GM12891 (cell line): ENCODE measurements at regions not wholly inside any gene's neighbourhood (a gene's known extent, or its start where the extent isn't known, plus 50 kb on each side); places are given as distances from the start of the nearest gene placed in this dataset.

Experiments
- DNase-seq: peaks from one replicate; pipeline ENCODE4 v3.0.0; 2011; ENCODE audit warnings: low spot score; ENCODE audit not compliant: insufficient read length
- FAIRE-seq: peaks from 2 replicates; lab custom pipeline; 2011; peaks lifted over from hg19 to GRCh38; lab: Jason Lieb, UNC
- PAX5 ChIP-seq: IDR thresholded peaks from 2 replicates; pipeline ENCODE4 v1.6.1; 2011; ENCODE audit warnings: low read length, moderate library complexity, mild to moderate bottlenecking; ENCODE audit not compliant: insufficient read depth, severe bottlenecking
- POLR2A ChIP-seq: IDR thresholded peaks from 2 replicates; pipeline ENCODE4 v1.6.1; 2011; ENCODE audit warnings: low read depth, low read length, control low read depth
- POLR2AphosphoS5 ChIP-seq: IDR thresholded peaks from 2 replicates; pipeline ENCODE4 v1.6.1; 2011; ENCODE audit warnings: low read depth, low read length, control low read depth
- POU2F2 ChIP-seq: IDR thresholded peaks from 2 replicates; pipeline ENCODE4 v1.6.1; 2011; ENCODE audit warnings: low read depth, mild to moderate bottlenecking, control low read depth, low read length, moderate library complexity
- SPI1 ChIP-seq: IDR thresholded peaks from 2 replicates; pipeline ENCODE4 v1.6.1; 2011; ENCODE audit warnings: low read depth, low read length, control low read depth
- TAF1 ChIP-seq: IDR thresholded peaks from 2 replicates; pipeline ENCODE4 v1.6.1; 2011; ENCODE audit warnings: low read depth, low read length, control low read depth

DNA sequence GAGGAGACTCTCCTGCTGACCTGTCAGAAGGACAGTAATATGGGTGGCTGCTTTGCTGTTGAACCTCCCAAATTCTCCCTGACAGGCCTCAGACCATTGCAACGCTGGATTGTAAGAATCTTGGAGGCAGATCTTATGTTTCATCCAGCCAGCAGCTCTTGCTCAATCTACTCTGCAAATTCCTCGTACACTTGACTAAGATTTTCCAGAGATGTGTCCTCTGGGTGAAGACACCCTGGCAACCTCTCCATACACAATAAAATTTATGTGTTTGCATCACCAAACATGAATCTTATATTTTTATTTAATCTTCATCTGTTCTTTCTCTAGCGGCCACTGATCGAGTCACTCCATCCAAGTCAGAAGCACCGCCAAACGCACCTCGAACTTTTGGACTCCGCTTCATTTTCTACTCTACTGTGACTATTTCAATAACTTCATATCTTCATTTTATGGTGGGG, 623.1 kb downstream of the ACTR3B start:
- FAIRE-seq: no peak

DNA sequence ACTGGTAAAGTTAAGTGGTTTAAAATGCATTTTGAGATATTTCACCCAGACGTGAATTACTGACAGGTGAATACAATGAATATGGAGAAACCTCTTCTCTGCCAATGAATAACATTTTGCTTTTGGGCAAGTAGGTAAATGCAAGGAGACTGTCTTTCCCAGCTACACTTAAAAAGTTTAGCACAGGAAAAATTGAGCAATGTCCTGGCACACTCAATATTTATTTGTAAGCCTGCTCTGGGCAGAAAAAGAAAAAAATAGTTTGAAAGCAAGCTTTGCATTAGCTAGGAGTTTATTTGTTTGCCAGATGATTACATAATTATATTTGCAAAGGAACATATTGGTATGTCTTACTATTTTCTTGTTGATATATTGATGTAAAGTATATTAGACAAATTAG, 624.2 kb downstream of the ACTR3B start:
- TF ChIP-seq SPI1 (no peak), PAX5 (no peak), POLR2A (no peak), POLR2AphosphoS5 (no peak), TAF1 (no peak)
- FAIRE-seq: no peak
- no peak for DNase-seq

More for the DNA sequence above, 623.1 kb downstream of the ACTR3B start:
- no peak for TF ChIP-seq TAF1
- no peak for TF ChIP-seq POU2F2
- no peak for TF ChIP-seq SPI1
- TF ChIP-seq POLR2AphosphoS5: no peak
- no peak for TF ChIP-seq PAX5
- no peak for TF ChIP-seq POLR2A
- no peak for DNase-seq

DNA sequence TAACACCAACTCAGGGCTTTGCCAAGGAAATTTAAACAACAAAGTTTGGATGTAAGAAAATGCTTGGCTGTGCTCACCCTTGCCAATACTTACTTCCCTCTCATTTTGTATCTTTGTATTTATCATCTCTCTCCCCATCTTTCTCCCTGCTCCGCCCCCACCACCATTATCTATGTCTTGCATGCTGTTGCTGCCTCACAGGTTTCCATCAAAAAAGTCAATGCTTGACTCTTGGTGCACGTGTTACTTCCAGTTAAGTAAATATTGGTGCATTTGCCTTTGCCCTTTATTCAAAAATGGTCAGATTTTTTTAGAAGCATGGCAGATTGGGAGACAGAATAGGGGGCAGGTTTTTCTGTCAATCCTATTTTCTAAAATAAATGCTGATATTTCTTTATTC, 626.0 kb downstream of the ACTR3B start:
- DNase-seq: no peak
- no peak for FAIRE-seq
- no peak for TF ChIP-seq SPI1
- TF ChIP-seq POLR2A: no peak
- TF ChIP-seq POLR2AphosphoS5: no peak
- no peak for TF ChIP-seq PAX5
- no peak for TF ChIP-seq TAF1
- no peak for TF ChIP-seq POU2F2

DNA sequence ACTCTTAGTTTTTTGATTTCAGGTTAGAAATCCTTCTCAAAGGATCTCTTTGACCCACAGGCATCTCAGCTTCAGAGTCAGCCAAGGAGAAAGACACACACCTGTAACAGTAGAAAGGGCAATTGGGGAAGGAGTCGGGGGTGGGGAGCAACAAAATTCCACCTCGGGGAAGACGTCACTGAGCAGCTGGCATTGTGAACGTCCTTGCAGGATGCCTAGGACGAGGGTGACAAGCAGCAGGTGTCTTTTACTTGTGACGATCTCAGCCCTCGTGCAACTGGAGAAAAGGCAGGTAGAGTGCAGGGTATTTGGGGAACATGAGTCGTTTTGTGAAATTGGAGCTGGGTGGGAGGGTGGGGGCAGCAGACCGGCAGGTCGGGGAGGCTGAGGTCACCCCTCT, 627.0 kb downstream of the ACTR3B start:
- no peak for TF ChIP-seq POU2F2
- no peak for TF ChIP-seq POLR2AphosphoS5
- TF ChIP-seq PAX5: no peak
- no peak for TF ChIP-seq POLR2A
- no peak for TF ChIP-seq SPI1
- TF ChIP-seq TAF1: no peak
- FAIRE-seq (no peak), DNase-seq (no peak)

DNA sequence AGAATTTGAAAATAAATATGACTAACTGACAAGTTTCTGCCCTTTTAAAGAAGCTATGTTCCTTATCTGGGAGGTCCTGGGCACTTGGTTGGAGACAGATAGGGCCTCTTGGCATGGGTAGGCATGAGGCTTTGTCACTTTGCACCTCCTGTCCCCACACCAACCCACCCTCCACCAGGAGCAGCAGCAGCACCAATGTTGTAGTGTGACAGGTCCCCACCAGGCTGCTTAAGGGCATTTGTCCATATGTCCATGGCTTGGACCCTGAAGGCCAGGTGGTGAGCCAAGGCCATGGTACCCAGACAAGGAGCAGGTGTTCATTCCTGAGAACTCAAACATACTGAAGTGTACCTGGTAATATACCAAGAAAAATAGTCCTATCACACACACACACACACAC, 629.1 kb downstream of the ACTR3B start:
- no peak for TF ChIP-seq SPI1
- TF ChIP-seq PAX5: no peak
- TF ChIP-seq POU2F2: no peak
- no peak for TF ChIP-seq POLR2A
- TF ChIP-seq TAF1: no peak
- FAIRE-seq (no peak), DNase-seq (no peak)

DNA sequence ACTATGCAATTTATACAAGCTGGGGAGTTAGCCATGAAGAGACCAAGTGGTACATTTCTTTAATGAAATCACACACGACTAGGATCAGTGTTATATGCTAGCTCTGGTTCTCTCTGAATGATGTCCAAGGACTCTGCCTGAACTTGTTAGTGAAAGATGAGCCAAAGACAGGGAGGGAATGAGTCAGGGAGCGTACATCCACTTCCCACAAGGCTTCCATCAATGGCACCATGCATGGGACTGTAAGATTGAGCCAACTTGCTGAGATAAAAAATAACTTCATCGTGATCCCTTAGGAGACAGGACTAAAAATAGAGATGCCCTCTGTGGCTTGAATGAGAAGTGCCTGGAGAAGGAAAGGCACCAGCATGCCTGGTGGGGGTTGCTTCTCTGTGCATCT, 629.7 kb downstream of the ACTR3B start:
- TF ChIP-seq POLR2AphosphoS5 (no peak), SPI1 (no peak), TAF1 (no peak), POLR2A (no peak), PAX5 (no peak), POU2F2 (no peak)
- FAIRE-seq (no peak), DNase-seq (no peak)

DNA sequence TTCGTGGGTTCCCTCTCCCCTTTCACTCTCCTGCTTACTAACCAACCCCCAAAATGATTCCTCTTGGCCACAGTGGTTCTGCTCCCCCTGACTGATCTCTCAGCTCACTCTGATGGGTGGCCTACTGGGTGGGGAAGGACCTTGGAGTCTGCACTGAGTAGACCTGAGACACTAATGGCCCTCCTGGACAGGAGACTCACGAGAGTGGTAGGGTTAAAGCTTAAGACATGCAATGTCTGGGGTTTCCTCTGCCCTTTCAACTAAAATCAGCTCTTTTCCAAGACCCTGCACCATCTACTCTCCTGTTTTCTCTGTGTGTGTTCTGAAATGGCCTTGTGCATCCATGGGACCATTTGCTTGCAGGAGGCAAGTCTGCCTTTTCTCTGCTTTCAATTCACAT, 631.4 kb downstream of the ACTR3B start:
- no peak for FAIRE-seq

DNA sequence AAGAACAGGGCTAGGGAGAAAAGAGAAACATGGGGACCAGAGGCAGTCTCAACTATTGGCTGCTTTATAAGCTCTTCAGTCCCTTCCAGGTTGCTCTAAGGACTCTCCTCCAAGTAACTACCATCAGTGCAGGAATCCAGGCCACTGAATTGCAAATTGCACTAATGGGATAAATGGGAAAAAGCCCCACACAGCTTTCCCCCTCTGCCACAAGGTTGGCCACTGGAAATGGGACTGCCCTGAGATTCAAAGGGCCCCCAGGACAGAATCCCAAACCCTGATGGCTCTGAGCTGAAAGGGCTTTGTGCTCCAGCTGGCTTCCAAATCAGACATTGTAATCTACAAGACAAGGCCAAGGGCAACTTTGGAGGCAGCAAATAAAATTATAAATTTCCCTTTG, 633.2 kb downstream of the ACTR3B start:
- FAIRE-seq (no peak), DNase-seq (no peak)
- no peak for TF ChIP-seq SPI1
- TF ChIP-seq POLR2AphosphoS5: no peak
- no peak for TF ChIP-seq TAF1
- no peak for TF ChIP-seq POLR2A
- no peak for TF ChIP-seq PAX5
- TF ChIP-seq POU2F2: no peak

More for the DNA sequence above, 631.4 kb downstream of the ACTR3B start:
- TF ChIP-seq POLR2A: no peak
- no peak for TF ChIP-seq PAX5
- TF ChIP-seq TAF1: no peak
- no peak for TF ChIP-seq SPI1
- no peak for TF ChIP-seq POLR2AphosphoS5
- TF ChIP-seq POU2F2: no peak
- no peak for DNase-seq

DNA sequence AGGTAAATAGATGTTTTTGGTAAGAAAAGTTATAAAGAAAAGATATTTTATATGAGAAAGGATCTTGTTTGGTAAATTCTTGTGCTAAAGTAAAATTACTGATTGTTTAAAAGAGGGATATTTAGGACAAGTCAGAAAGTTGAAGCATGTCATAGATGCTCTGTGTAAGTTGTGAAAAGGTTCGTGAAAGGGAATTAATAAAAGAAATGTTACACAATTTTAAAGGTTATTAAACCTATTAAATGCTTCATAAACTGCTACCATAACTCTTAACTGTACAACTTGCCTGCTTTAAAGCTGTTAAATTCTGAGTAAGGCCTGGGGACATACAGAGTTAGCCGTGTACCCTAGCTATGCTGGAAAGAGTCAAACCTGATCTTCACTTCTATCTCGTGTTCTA, 634.1 kb downstream of the ACTR3B start:
- FAIRE-seq: no peak
- DNase-seq: no peak
- TF ChIP-seq SPI1 (no peak), POLR2AphosphoS5 (no peak), POU2F2 (no peak), TAF1 (no peak), PAX5 (no peak), POLR2A (no peak)

DNA sequence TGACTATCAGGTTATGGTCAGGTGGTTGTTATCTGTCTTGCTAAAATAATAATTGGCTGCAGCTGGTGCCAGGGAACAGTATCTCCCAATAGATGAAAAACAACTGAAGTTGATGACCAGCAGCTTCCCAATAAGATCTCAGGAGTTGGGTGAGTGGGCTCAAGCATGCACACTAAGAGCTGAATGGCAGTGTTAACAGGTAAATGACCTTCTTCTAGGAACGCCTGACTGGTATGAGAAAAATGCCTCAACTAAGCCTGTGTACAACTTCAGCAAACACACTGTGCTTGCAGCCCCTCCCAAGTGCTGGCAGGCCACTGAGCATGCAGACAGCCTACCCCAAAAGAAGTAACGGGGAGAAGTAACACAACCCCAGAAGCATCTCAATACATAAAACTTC, 636.9 kb downstream of the ACTR3B start:
- no peak for FAIRE-seq

More for the DNA sequence above, 636.9 kb downstream of the ACTR3B start:
- no peak for DNase-seq
- no peak for TF ChIP-seq POLR2AphosphoS5
- no peak for TF ChIP-seq POLR2A
- TF ChIP-seq SPI1: no peak
- no peak for TF ChIP-seq TAF1
- TF ChIP-seq POU2F2: no peak
- TF ChIP-seq PAX5: no peak
